HG03571 (cell line): ENCODE measurements at regions not wholly inside any gene's neighbourhood (a gene's known extent, or its start where the extent isn't known, plus 50 kb on each side); places are given as distances from the start of the nearest gene placed in this dataset.
A peak's percentile ranks its signal among the peaks of the same experiment; 100 is the strongest.

ENCODE experiments used
- ATAC-seq: cut with Tn5 transposase; IDR thresholded peaks from one replicate; pipeline ENCODE4 v1.9.1; 2021; ENCODE audit not compliant: unreplicated experiment

- ATAC-seq: no peak
Measured at GRCh38 chr15:45743426-45744235, 108.8 kb downstream of the SQOR start.

- ATAC-seq: no peak
Measured at GRCh38 chr15:45744236-45744589, 109.4 kb downstream of the SQOR start.

- no peak for ATAC-seq
Measured at GRCh38 chr15:45747426-45747825, 112.6 kb downstream of the SQOR start.

- no peak for ATAC-seq
Measured at GRCh38 chr15:45751629-45752028, 116.8 kb downstream of the SQOR start.

GRCh38 chr15:45759936-45760335, 125.1 kb downstream of the SQOR start:
- ATAC-seq: no peak

- ATAC-seq: no peak
Measured at GRCh38 chr15:45762726-45763125, 127.9 kb downstream of the SQOR start.

- ATAC-seq: no peak
Measured at GRCh38 chr15:45763170-45763869, 128.5 kb downstream of the SQOR start.

GRCh38 chr15:45773149-45773548, 138.3 kb downstream of the SQOR start:
- no peak for ATAC-seq

- no peak for ATAC-seq
Measured at GRCh38 chr15:45776772-45777171, 141.9 kb downstream of the SQOR start.

- no peak for ATAC-seq
Measured at GRCh38 chr15:45777781-45778180, 143.0 kb downstream of the SQOR start.

- ATAC-seq: no peak
Measured at GRCh38 chr15:45780352-45780751, 145.5 kb downstream of the SQOR start.

GRCh38 chr15:45784656-45785055, 149.8 kb downstream of the SQOR start:
- no peak for ATAC-seq

- ATAC-seq: no peak
Measured at GRCh38 chr15:45785897-45786296, 151.1 kb downstream of the SQOR start.

- no peak for ATAC-seq
Measured at GRCh38 chr15:45790325-45790943, 155.6 kb downstream of the SQOR start.

GRCh38 chr15:45794304-45794703, 159.5 kb downstream of the SQOR start:
- no peak for ATAC-seq

GRCh38 chr15:45794712-45795439, 160.0 kb downstream of the SQOR start:
- ATAC-seq: peak; percentile 65

- ATAC-seq: no peak
Measured at GRCh38 chr15:45795440-45796069, 160.7 kb downstream of the SQOR start.

- ATAC-seq: no peak
Measured at GRCh38 chr15:45796433-45796832, 161.6 kb downstream of the SQOR start.

- peak; percentile 39 for ATAC-seq
Measured at GRCh38 chr15:45799508-45799907, 164.7 kb downstream of the SQOR start.

GRCh38 chr15:45801543-45801942, 166.7 kb downstream of the SQOR start:
- no peak for ATAC-seq

GRCh38 chr15:45802140-45802539, 167.3 kb downstream of the SQOR start:
- no peak for ATAC-seq
